ENCODE measurements at regions not wholly inside any gene's neighbourhood (a gene's known extent, or its start where the extent isn't known, plus 50 kb on each side); places are given as distances from the start of the nearest gene placed in this dataset.

DNA sequence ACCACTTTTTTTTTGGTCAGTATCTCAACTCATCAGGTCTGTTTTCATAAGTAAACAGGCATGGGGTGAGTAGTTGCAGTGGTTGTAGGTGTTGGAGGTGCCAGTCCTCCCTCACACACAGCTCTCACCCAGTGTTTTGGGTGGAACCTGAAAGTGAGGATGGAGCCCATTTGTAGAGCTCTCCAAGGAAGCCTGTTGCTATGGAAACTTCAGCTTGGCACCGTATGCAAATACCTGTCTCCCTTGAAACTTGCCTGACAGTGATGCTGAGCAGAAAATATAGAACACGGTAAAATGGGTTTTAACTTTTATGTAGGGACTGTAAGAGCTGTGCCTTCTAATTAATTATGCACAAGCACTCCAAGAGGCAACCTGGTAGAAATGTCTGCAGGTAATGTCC is 214.1 kb downstream of the AJAP1 start:
- Histone ChIP-seq H3K4me3 (no peak overlapping the region), H3K9me3 (peaks cover 0 to 6% (median 0%) of the 10 kb centered on the region in 11 donors), H3K27me3 (peaks cover 0 to 13% (median 4%) of the 10 kb centered on the region in 7 donors), H3K27ac (no peak overlapping the region), H3K36me3 (no peaks in the 10 kb centered on the region), H3K4me1 (no peaks in the 10 kb centered on the region)
- intact Hi-C loops (cut with DNase I): no loop called here
- 67 to 74% methylated on average over 2 of the region's 2 CpGs for WGBS, 2 donors
- TF ChIP-seq, protein P1, sequence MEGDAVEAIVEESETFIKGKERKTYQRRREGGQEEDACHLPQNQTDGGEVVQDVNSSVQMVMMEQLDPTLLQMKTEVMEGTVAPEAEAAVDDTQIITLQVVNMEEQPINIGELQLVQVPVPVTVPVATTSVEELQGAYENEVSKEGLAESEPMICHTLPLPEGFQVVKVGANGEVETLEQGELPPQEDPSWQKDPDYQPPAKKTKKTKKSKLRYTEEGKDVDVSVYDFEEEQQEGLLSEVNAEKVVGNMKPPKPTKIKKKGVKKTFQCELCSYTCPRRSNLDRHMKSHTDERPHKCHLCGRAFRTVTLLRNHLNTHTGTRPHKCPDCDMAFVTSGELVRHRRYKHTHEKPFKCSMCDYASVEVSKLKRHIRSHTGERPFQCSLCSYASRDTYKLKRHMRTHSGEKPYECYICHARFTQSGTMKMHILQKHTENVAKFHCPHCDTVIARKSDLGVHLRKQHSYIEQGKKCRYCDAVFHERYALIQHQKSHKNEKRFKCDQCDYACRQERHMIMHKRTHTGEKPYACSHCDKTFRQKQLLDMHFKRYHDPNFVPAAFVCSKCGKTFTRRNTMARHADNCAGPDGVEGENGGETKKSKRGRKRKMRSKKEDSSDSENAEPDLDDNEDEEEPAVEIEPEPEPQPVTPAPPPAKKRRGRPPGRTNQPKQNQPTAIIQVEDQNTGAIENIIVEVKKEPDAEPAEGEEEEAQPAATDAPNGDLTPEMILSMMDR (IDR thresholded peaks at IDR 0.05): no peak
- ATAC-seq (no peak), DNase-seq (no peak)

DNA sequence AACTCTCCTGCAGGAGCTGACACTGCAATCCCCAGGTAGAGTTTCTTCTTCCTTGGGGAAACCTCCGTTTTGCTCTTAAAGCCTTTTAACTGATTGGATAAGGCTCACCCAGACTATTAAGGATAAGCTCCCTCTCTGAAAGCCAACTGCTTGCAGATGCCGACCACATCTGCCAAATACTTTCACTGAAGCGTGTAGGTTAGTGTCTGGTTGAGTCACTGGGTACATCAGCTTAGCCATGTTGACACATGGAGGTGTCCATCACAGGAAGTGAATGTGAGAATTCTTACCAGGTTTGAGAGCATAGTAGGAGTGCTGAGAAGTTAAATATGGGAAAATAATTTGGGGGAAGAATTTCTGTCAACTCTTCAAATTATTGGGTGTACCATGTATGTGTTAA is 202.0 kb downstream of the AJAP1 start:
- DNase-seq (no peak), ATAC-seq (no peak)
- no peak overlapping the region for H3K27ac ChIP-seq
- WGBS, 2 donors: 78 to 79% methylated on average over 3 of the region's 3 CpGs
- TF ChIP-seq, protein P1 (IDR thresholded peaks at IDR 0.05): no peak
- no peaks in the 10 kb centered on the region for H3K4me1 ChIP-seq
- no peaks in the 10 kb centered on the region for H3K27me3 ChIP-seq
- H3K9me3 ChIP-seq: peaks cover 0 to 19% (median 0%) of the 10 kb centered on the region in 11 donors
- intact Hi-C loops (cut with DNase I): no loop called here
- no peaks in the 10 kb centered on the region for H3K36me3 ChIP-seq
- H3K4me3 ChIP-seq: no peak overlapping the region

DNA sequence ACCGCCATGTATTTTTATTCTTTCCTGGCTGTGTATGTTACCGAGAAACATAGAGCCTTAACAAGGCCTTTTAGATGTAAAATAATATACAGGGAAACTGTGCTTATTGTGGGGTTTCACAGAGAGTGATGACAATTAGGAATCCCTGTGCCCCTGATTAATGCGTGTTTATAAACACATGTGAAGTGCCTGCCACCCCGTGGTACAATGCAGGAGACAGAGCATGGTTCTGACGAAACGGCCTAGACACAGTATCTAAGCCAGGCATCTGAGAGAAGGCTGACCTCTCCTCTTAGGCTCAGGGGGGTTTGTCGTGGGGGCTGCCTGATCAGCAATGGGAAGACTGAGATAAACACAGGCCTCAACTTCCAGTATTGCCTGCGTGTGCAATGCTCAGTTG is 200.0 kb downstream of the AJAP1 start:
- TF ChIP-seq, protein P1 (IDR thresholded peaks at IDR 0.05): no peak
- no peak for DNase-seq
- no peaks in the 10 kb centered on the region for H3K4me1 ChIP-seq
- H3K9me3 ChIP-seq: peaks cover 0 to 20% (median 5%) of the 10 kb centered on the region in 11 donors
- no peaks in the 10 kb centered on the region for H3K36me3 ChIP-seq
- no peak overlapping the region for H3K27ac ChIP-seq
- ATAC-seq: no peak
- intact Hi-C loops (cut with DNase I): no loop called here
- 76 to 82% methylated on average over 8 of the region's 8 CpGs for WGBS, 2 donors
- H3K4me3 ChIP-seq: no peak overlapping the region
- no peaks in the 10 kb centered on the region for H3K27me3 ChIP-seq

DNA sequence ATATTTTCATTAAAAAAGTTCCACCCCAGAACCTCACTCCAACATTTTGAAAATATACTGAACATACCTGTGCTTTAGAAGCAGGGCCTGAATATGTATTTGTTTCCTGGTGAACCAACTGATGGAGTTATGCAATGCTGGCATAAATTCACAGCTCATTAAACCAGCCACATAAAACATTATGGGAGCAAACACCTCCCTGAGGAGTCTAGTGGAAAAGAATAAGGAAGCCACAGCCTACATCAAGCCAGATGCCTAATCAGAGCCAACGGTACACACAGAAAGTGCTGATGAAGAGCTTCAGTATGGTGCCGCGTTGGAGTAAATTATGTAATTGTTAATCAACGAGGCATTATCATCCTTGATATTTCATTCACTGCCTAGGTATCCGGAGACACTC is 199.5 kb downstream of the AJAP1 start:
- no peaks in the 10 kb centered on the region for H3K4me1 ChIP-seq
- intact Hi-C loops (cut with DNase I): no loop called here
- no peak for ATAC-seq
- no peaks in the 10 kb centered on the region for H3K36me3 ChIP-seq
- H3K27me3 ChIP-seq: no peaks in the 10 kb centered on the region
- no peak for DNase-seq
- TF ChIP-seq, protein P1 (IDR thresholded peaks at IDR 0.05): no peak
- H3K27ac ChIP-seq: no peak overlapping the region
- WGBS, 2 donors: 77 to 81% methylated on average over 5 of the region's 5 CpGs
- H3K4me3 ChIP-seq: no peak overlapping the region
- H3K9me3 ChIP-seq: peaks cover 0 to 20% (median 5%) of the 10 kb centered on the region in 11 donors

All from heart right ventricle (tissue), 16 donors.